ENCODE measurements at regions not wholly inside any gene's neighbourhood (a gene's known extent, or its start where the extent isn't known, plus 50 kb on each side); places are given as distances from the start of the nearest gene placed in this dataset.

GRCh38 chr4:124079174-124079780 is 633.3 kb downstream of the ANKRD50 start:
- Histone ChIP-seq H3K36me3 (ENCODE audit: insufficient read depth, low read length) (no peaks in the 10 kb centered on the region), H3K9me2 (ENCODE audit: insufficient read depth, low read length) (no peaks in the 10 kb centered on the region), H3K27me3 (ENCODE audit: insufficient read depth, low read depth, low read length) (no peaks in the 10 kb centered on the region), H2AFZ (ENCODE audit: low read depth, low read length) (no peak overlapping the region), H3F3A (ENCODE audit: insufficient read depth, low read length, poor library complexity, severe bottlenecking) (no peaks in the 10 kb centered on the region), H3K79me2 (replicated peaks; ENCODE audit: insufficient read depth, low read length) (no peaks in the 10 kb centered on the region), H3K4me3 (ENCODE audit: low read length) (no peak overlapping the region), H3K9me3 (ENCODE audit: low read length) (no peaks in the 10 kb centered on the region), H3K4me2 (ENCODE audit: low read length) (no peak overlapping the region), H3K9ac (ENCODE audit: low read length) (no peak overlapping the region), H3K27ac (ENCODE audit: low read length) (no peak overlapping the region), H4K20me1 (ENCODE audit: insufficient read depth) (no peaks in the 10 kb centered on the region)
- TF ChIP-seq MXI1 (conservative IDR thresholded peaks at IDR 0.05; ENCODE audit: poor library complexity, severe bottlenecking) = no peak
- TF ChIP-seq REST (IDR thresholded peaks at IDR 0.05; ENCODE audit: borderline replicate concordance) = no peak
- TF ChIP-seq, protein P1, sequence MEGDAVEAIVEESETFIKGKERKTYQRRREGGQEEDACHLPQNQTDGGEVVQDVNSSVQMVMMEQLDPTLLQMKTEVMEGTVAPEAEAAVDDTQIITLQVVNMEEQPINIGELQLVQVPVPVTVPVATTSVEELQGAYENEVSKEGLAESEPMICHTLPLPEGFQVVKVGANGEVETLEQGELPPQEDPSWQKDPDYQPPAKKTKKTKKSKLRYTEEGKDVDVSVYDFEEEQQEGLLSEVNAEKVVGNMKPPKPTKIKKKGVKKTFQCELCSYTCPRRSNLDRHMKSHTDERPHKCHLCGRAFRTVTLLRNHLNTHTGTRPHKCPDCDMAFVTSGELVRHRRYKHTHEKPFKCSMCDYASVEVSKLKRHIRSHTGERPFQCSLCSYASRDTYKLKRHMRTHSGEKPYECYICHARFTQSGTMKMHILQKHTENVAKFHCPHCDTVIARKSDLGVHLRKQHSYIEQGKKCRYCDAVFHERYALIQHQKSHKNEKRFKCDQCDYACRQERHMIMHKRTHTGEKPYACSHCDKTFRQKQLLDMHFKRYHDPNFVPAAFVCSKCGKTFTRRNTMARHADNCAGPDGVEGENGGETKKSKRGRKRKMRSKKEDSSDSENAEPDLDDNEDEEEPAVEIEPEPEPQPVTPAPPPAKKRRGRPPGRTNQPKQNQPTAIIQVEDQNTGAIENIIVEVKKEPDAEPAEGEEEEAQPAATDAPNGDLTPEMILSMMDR (IDR thresholded peaks at IDR 0.05; ENCODE audit: poor library complexity, severe bottlenecking) = no peak
- TF ChIP-seq EP300 (conservative IDR thresholded peaks at IDR 0.05; ENCODE audit: poor library complexity, severe bottlenecking) = no peak
- no peak for TF ChIP-seq RAD21 (conservative IDR thresholded peaks at IDR 0.05)
- TF ChIP-seq SMC3 (conservative IDR thresholded peaks at IDR 0.05; ENCODE audit: poor library complexity) = no peak

DNA sequence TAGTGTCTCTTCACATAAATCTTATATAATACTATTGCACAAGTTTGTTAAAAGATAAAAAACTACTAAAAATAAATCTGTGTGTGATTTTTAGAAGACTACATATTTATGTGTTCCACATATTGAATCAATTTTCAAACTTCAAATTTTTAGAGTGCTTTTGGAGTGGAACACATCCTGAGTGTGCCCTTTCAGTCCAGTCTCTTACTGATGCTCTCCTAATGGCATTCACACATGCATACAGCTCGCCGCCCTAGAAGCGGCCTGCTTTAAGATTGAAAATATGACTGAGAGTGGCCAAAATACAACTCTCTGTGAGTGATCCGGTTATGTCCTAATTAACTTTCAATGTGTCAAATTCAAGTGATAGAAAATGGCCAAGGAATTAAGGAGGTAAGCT is 628.8 kb downstream of the ANKRD50 start:
- Histone ChIP-seq H4K20me1 (ENCODE audit: insufficient read depth) (no peaks in the 10 kb centered on the region), H3K27me3 (ENCODE audit: insufficient read depth, low read depth, low read length) (no peaks in the 10 kb centered on the region), H3K36me3 (ENCODE audit: insufficient read depth, low read length) (no peaks in the 10 kb centered on the region), H3K4me2 (ENCODE audit: low read length) (no peak overlapping the region), H3F3A (ENCODE audit: insufficient read depth, low read length, poor library complexity, severe bottlenecking) (no peaks in the 10 kb centered on the region), H3K4me3 (ENCODE audit: low read length) (no peak overlapping the region), H3K9me3 (ENCODE audit: low read length) (no peaks in the 10 kb centered on the region), H3K79me2 (replicated peaks; ENCODE audit: insufficient read depth, low read length) (no peaks in the 10 kb centered on the region), H2AFZ (ENCODE audit: low read depth, low read length) (no peak overlapping the region), H3K9me2 (ENCODE audit: insufficient read depth, low read length) (no peaks in the 10 kb centered on the region), H3K27ac (ENCODE audit: low read length) (no peak overlapping the region), H3K9ac (ENCODE audit: low read length) (no peak overlapping the region)
- no peak for TF ChIP-seq MXI1 (conservative IDR thresholded peaks at IDR 0.05; ENCODE audit: poor library complexity, severe bottlenecking)
- TF ChIP-seq EZH2 (IDR thresholded peaks at IDR 0.05; ENCODE audit: borderline replicate concordance, insufficient read depth, low read length, poor library complexity, severe bottlenecking) = no peak
- TF ChIP-seq, protein P1 (IDR thresholded peaks at IDR 0.05; ENCODE audit: poor library complexity, severe bottlenecking) = no peak
- no peak for TF ChIP-seq RAD21 (conservative IDR thresholded peaks at IDR 0.05)
- no peak for TF ChIP-seq REST (IDR thresholded peaks at IDR 0.05; ENCODE audit: borderline replicate concordance)
- no peak for TF ChIP-seq TAF1 (IDR thresholded peaks at IDR 0.05; ENCODE audit: low read depth)
- TF ChIP-seq EP300 (conservative IDR thresholded peaks at IDR 0.05; ENCODE audit: poor library complexity, severe bottlenecking) = no peak
- TF ChIP-seq SMC3 (conservative IDR thresholded peaks at IDR 0.05; ENCODE audit: poor library complexity) = no peak

All from neural cell (in vitro differentiated cells).